UCSD-AML1 (cell line): ENCODE measurements at regions not wholly inside any gene's neighbourhood (a gene's known extent, or its start where the extent isn't known, plus 50 kb on each side); places are given as distances from the start of the nearest gene placed in this dataset.
A peak's percentile ranks its signal among the peaks of the same experiment; 100 is the strongest.
"Not testable (repeated sequence)": the region's sequence is repeated elsewhere in the genome, so short reads cannot be mapped to it uniquely, and the experiment has no call there.

ENCODE experiments used
- DNase-seq: peaks from one replicate; lab custom pipeline; 2025; ENCODE audit not compliant: unreplicated experiment; lab: John Stamatoyannopoulos, UW

- DNase-seq: not testable (repeated sequence)
Measured at GRCh38 chr5:148741766-148742165, 84.6 kb upstream of the ADRB2 start.

- DNase-seq: not testable (repeated sequence)
Measured at GRCh38 chr5:148744380-148744779, 82.0 kb upstream of the ADRB2 start.

- no peak for DNase-seq
Measured at GRCh38 chr5:148746826-148747535, 79.4 kb upstream of the ADRB2 start.

GRCh38 chr5:148747536-148747906, 78.9 kb upstream of the ADRB2 start:
- DNase-seq: no peak

GRCh38 chr5:148748702-148749392, 77.6 kb upstream of the ADRB2 start:
- no peak for DNase-seq

GRCh38 chr5:148750614-148751013, 75.8 kb upstream of the ADRB2 start:
- peak; percentile 57 for DNase-seq

GRCh38 chr5:148751025-148751424, 75.4 kb upstream of the ADRB2 start:
- no peak for DNase-seq

GRCh38 chr5:148752375-148752774, 74.0 kb upstream of the ADRB2 start:
- DNase-seq: not testable (repeated sequence)

- no peak for DNase-seq
Measured at GRCh38 chr5:148759101-148759500, 67.3 kb upstream of the ADRB2 start.

- DNase-seq: no peak
Measured at GRCh38 chr5:148760945-148761638, 65.3 kb upstream of the ADRB2 start.

- no peak for DNase-seq
Measured at GRCh38 chr5:148763996-148764395, 62.4 kb upstream of the ADRB2 start.

- DNase-seq: no peak
Measured at GRCh38 chr5:148765061-148765460, 61.4 kb upstream of the ADRB2 start.

- DNase-seq: no peak
Measured at GRCh38 chr5:148768806-148769415, 57.5 kb upstream of the ADRB2 start.

- DNase-seq: no peak
Measured at GRCh38 chr5:148769941-148770340, 56.5 kb upstream of the ADRB2 start.

- DNase-seq: no peak
Measured at GRCh38 chr5:148774313-148774712, 52.1 kb upstream of the ADRB2 start.

GRCh38 chr5:148776261-148776660, 50.1 kb upstream of the ADRB2 start:
- DNase-seq: no peak
